ENCODE measurements at regions not wholly inside any gene's neighbourhood (a gene's known extent, or its start where the extent isn't known, plus 50 kb on each side); places are given as distances from the start of the nearest gene placed in this dataset.

DNA sequence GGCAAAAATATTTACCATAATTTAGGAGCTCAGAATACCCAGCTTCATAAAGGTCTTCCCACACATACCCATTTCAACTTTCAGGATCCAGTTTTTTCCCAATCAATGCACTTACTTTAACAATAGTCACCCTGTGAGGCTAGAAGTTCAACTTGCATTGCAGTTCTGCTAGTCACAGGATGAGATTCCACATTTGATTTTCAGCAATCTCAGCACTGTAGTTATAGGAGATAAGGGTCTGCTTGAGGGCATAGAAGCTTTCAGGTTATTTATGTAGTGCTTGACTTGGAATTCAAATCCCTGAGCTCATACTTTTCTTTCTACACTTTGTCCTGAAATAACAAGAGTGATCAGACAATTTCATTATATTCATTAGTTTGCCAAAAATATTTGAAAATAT is 78.3 kb upstream of the IL2 start:
- no peak overlapping the region for H3K14ac ChIP-seq (ENCODE audit: insufficient read length)
- H3K4me1 ChIP-seq (replicated peaks in 1 of 4; ENCODE audit: control insufficient read depth in 3 of 4, insufficient read depth in 4 of 4, low read length in 3 of 4): no peaks in the 10 kb centered on the region
- H4K5ac ChIP-seq (ENCODE audit: insufficient read length, low read depth, low read length): no peak overlapping the region
- no peak overlapping the region for H4K8ac ChIP-seq (ENCODE audit: extremely low read depth, insufficient read depth, low read length)
- H3K4me3 ChIP-seq (ENCODE audit: extremely low read depth in 1 of 4, insufficient read depth in 2 of 4, low read depth in 3 of 4, low read length in 4 of 4): no peak overlapping the region
- no peak overlapping the region for H4K91ac ChIP-seq (replicated peaks; ENCODE audit: insufficient read length, low read length)
- ChIA-PET CTCF (ENCODE audit: partially characterized antibody) (no interaction called here), POLR2A (ENCODE audit: partially characterized antibody) (interaction anchor here (1.0 kb wide), 1 partner anchor 19 kb away, joined by 3 read pairs; no protein-coding TSS in a partner anchor)
- H2BK120ac ChIP-seq (replicated peaks; ENCODE audit: low read depth, low read length): no peak overlapping the region
- H2BK20ac ChIP-seq (ENCODE audit: low read length): no peak overlapping the region
- no peaks in the 10 kb centered on the region for H3K36me3 ChIP-seq (ENCODE audit: control insufficient read depth in 2 of 4, insufficient read depth in 4 of 4, low read length in 3 of 4)
- H3K23ac ChIP-seq (ENCODE audit: insufficient read length): no peak overlapping the region
- H3K9ac ChIP-seq (replicated peaks in 1 of 4; ENCODE audit: extremely low read depth in 1 of 4, low read depth in 3 of 4, low read length in 3 of 4): no peak overlapping the region
- H2BK12ac ChIP-seq (ENCODE audit: low read depth, low read length): no peak overlapping the region
- H4K20me1 ChIP-seq (replicated peaks in 1 of 2; ENCODE audit: control insufficient read depth in 1 of 2, insufficient read depth in 2 of 2, low read length in 2 of 2): no peaks in the 10 kb centered on the region
- H2AK5ac ChIP-seq (ENCODE audit: low read depth, low read length): no peak overlapping the region
- no peak overlapping the region for H3K18ac ChIP-seq (ENCODE audit: extremely low read depth, low read length)
- H3K56ac ChIP-seq (replicated peaks; ENCODE audit: insufficient read length, low read depth, low read length): no peak overlapping the region
- H3K27me3 ChIP-seq (replicated peaks in 1 of 4; ENCODE audit: control insufficient read depth in 3 of 4, extremely low read depth in 1 of 4, insufficient read depth in 3 of 4, low read length in 3 of 4): no peaks in the 10 kb centered on the region
- H3K79me2 ChIP-seq (ENCODE audit: control insufficient read depth in 1 of 2, insufficient read depth in 2 of 2, low read length in 2 of 2): no peaks in the 10 kb centered on the region
- H3K9me3 ChIP-seq (ENCODE audit: insufficient read depth in 2 of 2, low read depth in 1 of 2, low read length in 1 of 2): no peaks in the 10 kb centered on the region
- no peak overlapping the region for H2AFZ ChIP-seq (ENCODE audit: low read length)
- no peaks in the 10 kb centered on the region for H3K79me1 ChIP-seq (ENCODE audit: low read depth, low read length)
- no peak overlapping the region for H3K4ac ChIP-seq (replicated peaks; ENCODE audit: insufficient read length, low read depth, low read length)
- H3K23me2 ChIP-seq (ENCODE audit: low read depth, low read length): no peaks in the 10 kb centered on the region
- FAIRE-seq: no peak
- DNase-seq (ENCODE audit: low read depth in 1 of 2, low spot score in 2 of 2): no peak
- H2BK5ac ChIP-seq (ENCODE audit: low read depth, low read length): no peak overlapping the region
- no peak overlapping the region for H2BK15ac ChIP-seq (ENCODE audit: low read length)
- H3K4me2 ChIP-seq (ENCODE audit: insufficient read depth in 1 of 2, low read depth in 2 of 2, low read length in 2 of 2): no peak overlapping the region
- TF ChIP-seq SRF (IDR thresholded peaks at IDR 0.05; ENCODE audit: low read depth, low read length) (no peak), CTBP2 (IDR thresholded peaks at IDR 0.05; ENCODE audit: borderline replicate concordance, insufficient read depth, insufficient read length, low read length) (no peak), JUND (IDR thresholded peaks at IDR 0.05; ENCODE audit: low read length) (no peak), CHD2 (IDR thresholded peaks at IDR 0.05; ENCODE audit: low read length) (no peak)
- H3K27ac ChIP-seq (ENCODE audit: low read depth, low read length): no peak overlapping the region
